H1 (cell line): ENCODE measurements at regions not wholly inside any gene's neighbourhood (a gene's known extent, or its start where the extent isn't known, plus 50 kb on each side); places are given as distances from the start of the nearest gene placed in this dataset.

Experiments used
- CTCF ChIA-PET: fragments of 300-600 bp; sonication (Branson Sonifier 250); formaldehyde crosslinking; loops from one replicate; lab custom pipeline; 2021; ENCODE audit not compliant: partially characterized antibody; lab: Charles Lee
- POLR2A ChIA-PET: fragments of 300-600 bp; sonication (Branson Sonifier 250); formaldehyde crosslinking; loops from one replicate; lab custom pipeline; 2021; ENCODE audit warnings: inconsistent platforms; ENCODE audit not compliant: partially characterized antibody; lab: Charles Lee
- DNase-seq, 2 experiments: peaks; one replicate each; pipeline versions ENCODE4 v3.0.0 to v3.0.0-alpha.2; 2010 to 2022; ENCODE audit warnings: low spot score in 2 of 2, low read depth in 1 of 2, mixed read lengths in 1 of 2
- FAIRE-seq: peaks from 2 replicates; lab custom pipeline; 2011; peaks lifted over from hg19 to GRCh38; lab: Jason Lieb, UNC
- H2AFZ ChIP-seq: 2 replicates; pipeline ENCODE4 v1.8.1; 2012; ENCODE audit warnings: low read length, inconsistent platforms
- H2AK5ac ChIP-seq: 2 replicates; pipeline ENCODE4 v1.6.1; 2013; ENCODE audit warnings: low read depth, low read length
- H2BK120ac ChIP-seq: replicated peaks from 2 replicates; pipeline ENCODE3; 2013; ENCODE audit warnings: low read depth, low read length, inconsistent platforms
- H2BK12ac ChIP-seq: 2 replicates; pipeline ENCODE4 v1.6.1; 2013; ENCODE audit warnings: low read depth, low read length
- H2BK15ac ChIP-seq: 2 replicates; pipeline ENCODE4 v1.6.1; 2013; ENCODE audit warnings: low read length
- H2BK20ac ChIP-seq: 2 replicates; pipeline ENCODE4 v1.6.1; 2013; ENCODE audit warnings: low read length
- H2BK5ac ChIP-seq: 2 replicates; pipeline ENCODE4 v1.6.1; 2013; ENCODE audit warnings: low read depth, low read length
- H3K14ac ChIP-seq: 2 replicates; pipeline ENCODE4 v1.6.1; 2013; ENCODE audit warnings: inconsistent platforms; ENCODE audit not compliant: insufficient read length
- H3K18ac ChIP-seq: 2 replicates; pipeline ENCODE4 v1.6.1; 2013; ENCODE audit warnings: low read length; ENCODE audit errors: extremely low read depth
- H3K23ac ChIP-seq: 2 replicates; pipeline ENCODE4 v1.6.1; 2013; ENCODE audit warnings: inconsistent platforms; ENCODE audit not compliant: insufficient read length
- H3K23me2 ChIP-seq: 2 replicates; pipeline ENCODE4 v1.6.1; 2013; ENCODE audit warnings: low read depth, low read length
- H3K27ac ChIP-seq: 2 replicates; pipeline ENCODE4 v1.6.1; 2011; ENCODE audit warnings: low read depth, low read length, inconsistent platforms
- H3K27me3 ChIP-seq, 4 experiments: replicated peaks in 1 of 4; 1 replicate in 1 of 4; 2 replicates in 3 of 4; pipeline versions ENCODE4 v1.6.1 to v1.8.1; 2011 to 2013; ENCODE audit warnings: low read length in 3 of 4, mild to moderate bottlenecking in 3 of 4, inconsistent platforms in 2 of 4, mixed read lengths in 2 of 4, moderate library complexity in 1 of 4; ENCODE audit not compliant: control insufficient read depth in 3 of 4, insufficient read depth in 3 of 4; ENCODE audit errors: extremely low read depth in 1 of 4
- H3K36me3 ChIP-seq, 4 experiments: 2 replicates each; pipeline versions ENCODE4 v1.6.1 to v1.8.1; 2011 to 2013; ENCODE audit warnings: mild to moderate bottlenecking in 4 of 4, low read length in 3 of 4, moderate library complexity in 2 of 4, control low read depth in 1 of 4, inconsistent platforms in 1 of 4; ENCODE audit not compliant: insufficient read depth in 4 of 4, control insufficient read depth in 2 of 4
- H3K4ac ChIP-seq: replicated peaks from 2 replicates; pipeline ENCODE3; 2013; ENCODE audit warnings: low read length, low read depth, mixed read lengths, inconsistent platforms; ENCODE audit not compliant: insufficient read length
- H3K4me1 ChIP-seq, 4 experiments: replicated peaks in 1 of 4; 1 replicate in 1 of 4; 2 replicates in 3 of 4; pipeline versions ENCODE4 v1.6.1 to v1.8.1; 2011 to 2013; ENCODE audit warnings: low read length in 3 of 4, inconsistent platforms in 2 of 4, mixed read lengths in 1 of 4; ENCODE audit not compliant: insufficient read depth in 4 of 4, control insufficient read depth in 3 of 4
- H3K4me2 ChIP-seq, 2 experiments: 2 replicates each; pipeline versions ENCODE4 v1.6.1 to v1.8.1; 2011 to 2013; ENCODE audit warnings: low read depth in 2 of 2, low read length in 2 of 2, control low read depth in 1 of 2, inconsistent platforms in 1 of 2, mild to moderate bottlenecking in 1 of 2; ENCODE audit not compliant: insufficient read depth in 1 of 2
- H3K4me3 ChIP-seq, 4 experiments: fragments of 200-600, 300-600 bp in 1 of 4; sonication (generic), shearing (Covaris generic), sonication (Bioruptor Twin) in 1 of 4; 2 replicates each; pipeline versions ENCODE4 v1.5.1 to v1.8.1; 2011 to 2016; ENCODE audit warnings: low read length in 4 of 4, low read depth in 3 of 4, control low read depth in 2 of 4, inconsistent platforms in 2 of 4, mild to moderate bottlenecking in 2 of 4, mixed read lengths in 1 of 4, moderate library complexity in 1 of 4; ENCODE audit not compliant: insufficient read depth in 2 of 4; ENCODE audit errors: extremely low read depth in 1 of 4
- H3K56ac ChIP-seq: replicated peaks from 2 replicates; pipeline ENCODE3; 2013; ENCODE audit warnings: low read depth, mild to moderate bottlenecking, mixed read lengths, low read length, inconsistent platforms; ENCODE audit not compliant: insufficient read length
- H3K79me1 ChIP-seq: 2 replicates; pipeline ENCODE4 v1.6.1; 2013; ENCODE audit warnings: low read depth, low read length, control low read depth
- H3K79me2 ChIP-seq, 2 experiments: 2 replicates each; pipeline versions ENCODE4 v1.6.1 to v1.8.1; 2012 to 2013; ENCODE audit warnings: low read length in 2 of 2, mild to moderate bottlenecking in 2 of 2, inconsistent platforms in 1 of 2; ENCODE audit not compliant: insufficient read depth in 2 of 2, control insufficient read depth in 1 of 2
- H3K9ac ChIP-seq, 4 experiments: replicated peaks in 1 of 4; 1 replicate in 1 of 4; 2 replicates in 3 of 4; pipeline versions ENCODE4 v1.6.1 to v1.8.1; 2011 to 2013; ENCODE audit warnings: low read depth in 3 of 4, low read length in 3 of 4, control low read depth in 2 of 4, mild to moderate bottlenecking in 2 of 4, moderate library complexity in 2 of 4, inconsistent platforms in 1 of 4; ENCODE audit errors: extremely low read depth in 1 of 4
- H3K9me3 ChIP-seq, 2 experiments: 2 replicates each; pipeline versions ENCODE4 v1.6.1 to v1.8.1; 2012 to 2013; ENCODE audit warnings: mild to moderate bottlenecking in 2 of 2, moderate library complexity in 2 of 2, control low read depth in 1 of 2, inconsistent platforms in 1 of 2, low read depth in 1 of 2, low read length in 1 of 2, mixed read lengths in 1 of 2; ENCODE audit not compliant: insufficient read depth in 2 of 2
- H4K20me1 ChIP-seq, 2 experiments: replicated peaks in 1 of 2; 2 replicates each; pipeline versions ENCODE3 to v1.8.1; 2011 to 2013; ENCODE audit warnings: inconsistent platforms in 2 of 2, low read length in 2 of 2, mild to moderate bottlenecking in 1 of 2; ENCODE audit not compliant: insufficient read depth in 2 of 2, control insufficient read depth in 1 of 2
- H4K5ac ChIP-seq: 2 replicates; pipeline ENCODE4 v1.6.1; 2013; ENCODE audit warnings: low read length, low read depth, mixed read lengths, inconsistent platforms; ENCODE audit not compliant: insufficient read length
- H4K8ac ChIP-seq: 2 replicates; pipeline ENCODE4 v1.8.0; 2013; ENCODE audit warnings: mild to moderate bottlenecking, moderate library complexity, low read length, inconsistent platforms; ENCODE audit not compliant: insufficient read depth; ENCODE audit errors: extremely low read depth
- H4K91ac ChIP-seq: replicated peaks from 2 replicates; pipeline ENCODE3; 2013; ENCODE audit warnings: low read length, mixed read lengths, inconsistent platforms; ENCODE audit not compliant: insufficient read length
- BACH1 ChIP-seq: IDR thresholded peaks from 2 replicates; pipeline ENCODE4 v1.6.1; 2012; ENCODE audit warnings: low read length, improper control_type of control experiment
- BRCA1 ChIP-seq: IDR thresholded peaks from 2 replicates; pipeline ENCODE4 v1.6.1; 2012; ENCODE audit warnings: low read depth, low read length, improper control_type of control experiment
- CHD1 ChIP-seq: IDR thresholded peaks from 2 replicates; pipeline ENCODE4 v1.6.1; 2012; ENCODE audit warnings: low read depth, low read length, improper control_type of control experiment
- CTCF ChIP-seq, 3 experiments: IDR thresholded peaks; 1 replicate in 2 of 3; 2 replicates in 1 of 3; pipeline versions ENCODE4 v1.5.1 to v1.6.1; 2011; ENCODE audit warnings: low read length in 3 of 3, mild to moderate bottlenecking in 3 of 3, inconsistent platforms in 2 of 3, low read depth in 1 of 3, moderate library complexity in 1 of 3; ENCODE audit not compliant: insufficient read depth in 1 of 3; ENCODE audit errors: control extremely low read depth in 1 of 3
- EGR1 ChIP-seq: IDR thresholded peaks from 2 replicates; pipeline ENCODE4 v1.6.1; 2011; ENCODE audit warnings: low read depth, low read length, borderline replicate concordance
- HDAC6 ChIP-seq: IDR thresholded peaks from one replicate; pipeline ENCODE4 v1.7.1; 2012; ENCODE audit warnings: low read depth, mild to moderate bottlenecking, inconsistent platforms, low read length, moderate library complexity
- JUND ChIP-seq: IDR thresholded peaks from 2 replicates; pipeline ENCODE4 v1.6.1; 2011; ENCODE audit warnings: mild to moderate bottlenecking, improper control_type of control experiment, low read length
- KDM1A ChIP-seq: fragments of 200-600, 300-600 bp; sonication (generic); IDR thresholded peaks from 2 replicates; pipeline ENCODE4 v1.7.1; 2016; ENCODE audit warnings: mild to moderate bottlenecking, low read length, borderline replicate concordance
- PHF8 ChIP-seq: fragments of 200-600 bp; sonication (generic); conservative IDR thresholded peaks from 2 replicates; pipeline ENCODE4 v1.7.1; 2012; ENCODE audit warnings: low read depth, mild to moderate bottlenecking, inconsistent platforms, low read length, moderate library complexity
- RFX5 ChIP-seq: IDR thresholded peaks from 2 replicates; pipeline ENCODE4 v1.6.1; 2011; ENCODE audit warnings: low read depth, low read length, improper control_type of control experiment, borderline replicate concordance
- SAP30 ChIP-seq: fragments of 300-600 bp; sonication (generic); IDR thresholded peaks from 2 replicates; pipeline ENCODE4 v1.7.1; 2012; ENCODE audit warnings: low read length, moderate library complexity, mild to moderate bottlenecking, inconsistent platforms; ENCODE audit not compliant: insufficient read depth, insufficient replicate concordance
- TBP ChIP-seq: IDR thresholded peaks from 2 replicates; pipeline ENCODE4 v1.6.1; 2011; ENCODE audit warnings: low read depth, low read length, improper control_type of control experiment
- WGBS, 2 experiments: shearing (Covaris generic) in 1 of 2; methylation state at CpG; one replicate each; pipeline versions ENCODE4 v1.1.6 to v1.1.7; 2013 to 2015; ENCODE audit warnings: low lambda C conversion rate in 2 of 2, mixed read lengths in 2 of 2, inconsistent platforms in 1 of 2, low coverage in 1 of 2, missing lambda C conversion rate in 1 of 2; ENCODE audit not compliant: insufficient replicate concordance in 2 of 2, insufficient coverage in 1 of 2, insufficient read length in 1 of 2; ENCODE audit errors: extremely low coverage in 1 of 2, missing lambda C conversion rate in 1 of 2; 5-methylcytosine and 5-hydroxymethylcytosine counted together

DNA sequence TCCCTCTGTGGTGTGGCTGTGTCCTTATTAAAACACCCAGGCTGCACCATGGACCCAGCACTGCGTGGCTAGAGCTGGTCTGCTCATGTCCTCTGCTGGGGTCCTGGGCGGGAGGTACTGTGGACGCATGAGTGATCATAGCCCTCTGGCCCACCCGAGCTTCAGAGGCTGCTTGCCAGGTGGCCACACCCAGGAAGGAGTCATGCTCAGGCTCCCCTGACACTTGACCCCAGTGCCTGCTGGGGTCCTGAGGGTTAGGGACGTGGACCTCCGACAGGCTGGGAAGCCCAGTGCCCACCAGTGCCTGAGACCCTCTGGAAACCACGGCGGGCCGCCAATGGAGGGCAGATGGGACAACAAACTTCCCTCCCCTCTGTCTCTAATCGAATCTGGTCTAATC is 66.3 kb upstream of the HS6ST1 start:
- H2BK120ac ChIP-seq, result no peak overlapping the region
- H2BK5ac ChIP-seq, result no peak overlapping the region
- 0 out of 2 replicates have a peak overlapping the region, but pooled peaks have one; percentile 75 for H2BK15ac ChIP-seq
- H3K18ac ChIP-seq, result no peak overlapping the region
- no peak overlapping the region for H3K4me3 ChIP-seq
- no peak overlapping the region for H2BK20ac ChIP-seq
- WGBS, 2 experiments, result 92% methylated on average over 10 of the region's 10 CpGs; no CpG with 5 or more reads in 1 of the 2 experiments
- no peaks in the 10 kb centered on the region for H3K27me3 ChIP-seq
- no peaks in the 10 kb centered on the region for H3K36me3 ChIP-seq
- no peak overlapping the region for H2AFZ ChIP-seq
- no peak overlapping the region for H3K56ac ChIP-seq
- H4K20me1 ChIP-seq, result no peaks in the 10 kb centered on the region
- no peak overlapping the region for H2BK12ac ChIP-seq
- POLR2A ChIA-PET, result no interaction called here
- H3K23me2 ChIP-seq, result no peaks in the 10 kb centered on the region
- no peak overlapping the region for H3K14ac ChIP-seq
- H3K4me1 ChIP-seq, result peaks cover 0 to 19% (median 8%) of the 10 kb centered on the region in 4 experiments; a peak in 5 of 7 replicates
- TF ChIP-seq EGR1 (no peak), HDAC6 (no peak), RFX5 (no peak), BRCA1 (no peak), BACH1 (no peak), TBP (no peak), CTCF (IDR thresholded peaks at IDR 0.05; ENCODE audit: control extremely low read depth in 1 of 3, insufficient read depth in 1 of 3, low read depth in 1 of 3, low read length in 3 of 3) (no peak), JUND (no peak), SAP30 (no peak), CHD1 (no peak), KDM1A (no peak), PHF8 (no peak)
- H4K8ac ChIP-seq, result no peak overlapping the region
- FAIRE-seq (no peak), DNase-seq (no peak)
- H2AK5ac ChIP-seq, result no peak overlapping the region
- no peak overlapping the region for H3K4me2 ChIP-seq
- CTCF ChIA-PET, result interaction anchor here (1.1 to 2.2 kb wide), 5 partner anchors 10 to 64 kb away, joined by 3 to 9 read pairs (median 4); no protein-coding TSS in a partner anchor
- H3K27ac ChIP-seq, result no peak overlapping the region
- H3K9ac ChIP-seq, result no peak overlapping the region
- H4K5ac ChIP-seq, result no peak overlapping the region
- no peak overlapping the region for H3K4ac ChIP-seq
- H3K23ac ChIP-seq, result no peak overlapping the region
- no peak overlapping the region for H4K91ac ChIP-seq
- no peaks in the 10 kb centered on the region for H3K79me2 ChIP-seq
- H3K9me3 ChIP-seq, result no peaks in the 10 kb centered on the region
- no peaks in the 10 kb centered on the region for H3K79me1 ChIP-seq
